ENCODE measurements at regions not wholly inside any gene's neighbourhood (a gene's known extent, or its start where the extent isn't known, plus 50 kb on each side); places are given as distances from the start of the nearest gene placed in this dataset.

- Histone ChIP-seq H3K27ac (ENCODE audit: low read depth, low read length) (no peak overlapping the region), H3K9ac (ENCODE audit: low read length) (no peak overlapping the region), H3K4me1 (ENCODE audit: control insufficient read depth, insufficient read depth, low read length) (no peaks in the 10 kb centered on the region), H3K4me3 (ENCODE audit: low read depth, low read length) (no peak overlapping the region), H3K27me3 (ENCODE audit: control insufficient read depth, insufficient read depth, low read length) (peaks cover 20% of the 10 kb centered on the region; the same call in 1 of the 2 replicates), H3K36me3 (ENCODE audit: control insufficient read depth, insufficient read depth, low read length) (no peaks in the 10 kb centered on the region), H3K9me3 (ENCODE audit: control insufficient read depth, insufficient read depth, low read depth, low read length) (peaks cover 2% of the 10 kb centered on the region; the same call in 1 of the 2 replicates)
Observed at GRCh38 chr11:71356904-71357303, 91.3 kb downstream of the DHCR7 start.

- Histone ChIP-seq H3K4me3 (ENCODE audit: low read depth, low read length) (no peak overlapping the region), H3K27ac (ENCODE audit: low read depth, low read length) (no peak overlapping the region)
Observed at GRCh38 chr11:71356280-71356876, 91.8 kb downstream of the DHCR7 start.

GRCh38 chr11:71355281-71355680 lies 92.9 kb downstream of the DHCR7 start:
- H3K4me1 ChIP-seq (ENCODE audit: control insufficient read depth, insufficient read depth, low read length), result no peaks in the 10 kb centered on the region
- H3K27ac ChIP-seq (ENCODE audit: low read depth, low read length), result no peak overlapping the region
- no peaks in the 10 kb centered on the region for H3K9me3 ChIP-seq (ENCODE audit: control insufficient read depth, insufficient read depth, low read depth, low read length)
- no peak overlapping the region for H3K9ac ChIP-seq (ENCODE audit: low read length)
- no peak overlapping the region for H3K4me3 ChIP-seq (ENCODE audit: low read depth, low read length)
- H3K27me3 ChIP-seq (ENCODE audit: control insufficient read depth, insufficient read depth, low read length), result peaks cover 17% of the 10 kb centered on the region; the same call in 1 of the 2 replicates
- H3K36me3 ChIP-seq (ENCODE audit: control insufficient read depth, insufficient read depth, low read length), result no peaks in the 10 kb centered on the region

More at GRCh38 chr11:71356280-71356876, 91.8 kb downstream of the DHCR7 start:
- H3K27me3 ChIP-seq (ENCODE audit: control insufficient read depth, insufficient read depth, low read length), result peaks cover 17% of the 10 kb centered on the region; the same call in 1 of the 2 replicates
- H3K9me3 ChIP-seq (ENCODE audit: control insufficient read depth, insufficient read depth, low read depth, low read length), result no peaks in the 10 kb centered on the region
- no peaks in the 10 kb centered on the region for H3K36me3 ChIP-seq (ENCODE audit: control insufficient read depth, insufficient read depth, low read length)
- H3K9ac ChIP-seq (ENCODE audit: low read length), result no peak overlapping the region
- H3K4me1 ChIP-seq (ENCODE audit: control insufficient read depth, insufficient read depth, low read length), result no peaks in the 10 kb centered on the region

- H3K27me3 ChIP-seq (ENCODE audit: control insufficient read depth, insufficient read depth, low read length), result peaks cover 17% of the 10 kb centered on the region; the same call in 1 of the 2 replicates
- H3K4me3 ChIP-seq (ENCODE audit: low read depth, low read length), result no peak overlapping the region
- no peaks in the 10 kb centered on the region for H3K36me3 ChIP-seq (ENCODE audit: control insufficient read depth, insufficient read depth, low read length)
- H3K9ac ChIP-seq (ENCODE audit: low read length), result no peak overlapping the region
- H3K9me3 ChIP-seq (ENCODE audit: control insufficient read depth, insufficient read depth, low read depth, low read length), result no peaks in the 10 kb centered on the region
- no peaks in the 10 kb centered on the region for H3K4me1 ChIP-seq (ENCODE audit: control insufficient read depth, insufficient read depth, low read length)
- no peak overlapping the region for H3K27ac ChIP-seq (ENCODE audit: low read depth, low read length)
Observed at GRCh38 chr11:71354394-71355105, 93.6 kb downstream of the DHCR7 start.

- no peaks in the 10 kb centered on the region; the same call in none of the 2 replicates for H3K9me3 ChIP-seq (ENCODE audit: control insufficient read depth, insufficient read depth, low read depth, low read length)
- no peak overlapping the region for H3K27ac ChIP-seq (ENCODE audit: low read depth, low read length)
- H3K4me1 ChIP-seq (ENCODE audit: control insufficient read depth, insufficient read depth, low read length), result no peaks in the 10 kb centered on the region
- peaks cover 14% of the 10 kb centered on the region; the same call in 1 of the 2 replicates for H3K27me3 ChIP-seq (ENCODE audit: control insufficient read depth, insufficient read depth, low read length)
- H3K36me3 ChIP-seq (ENCODE audit: control insufficient read depth, insufficient read depth, low read length), result no peaks in the 10 kb centered on the region
- H3K4me3 ChIP-seq (ENCODE audit: low read depth, low read length), result no peak overlapping the region
- no peak overlapping the region for H3K9ac ChIP-seq (ENCODE audit: low read length)
Observed at GRCh38 chr11:71352748-71353147, 95.4 kb downstream of the DHCR7 start.

- H3K27ac ChIP-seq (ENCODE audit: low read depth, low read length), result no peak overlapping the region
- H3K9me3 ChIP-seq (ENCODE audit: control insufficient read depth, insufficient read depth, low read depth, low read length), result peaks cover 2% of the 10 kb centered on the region
- no peak overlapping the region for H3K4me3 ChIP-seq (ENCODE audit: low read depth, low read length)
- peaks cover 9% of the 10 kb centered on the region; the same call in 1 of the 2 replicates for H3K27me3 ChIP-seq (ENCODE audit: control insufficient read depth, insufficient read depth, low read length)
- no peak overlapping the region for H3K9ac ChIP-seq (ENCODE audit: low read length)
- H3K4me1 ChIP-seq (ENCODE audit: control insufficient read depth, insufficient read depth, low read length), result no peaks in the 10 kb centered on the region
- no peaks in the 10 kb centered on the region for H3K36me3 ChIP-seq (ENCODE audit: control insufficient read depth, insufficient read depth, low read length)
Observed at GRCh38 chr11:71352226-71352625, 96.0 kb downstream of the DHCR7 start.

- Histone ChIP-seq H3K27me3 (ENCODE audit: control insufficient read depth, insufficient read depth, low read length) (peaks cover 7% of the 10 kb centered on the region; the same call in 1 of the 2 replicates), H3K27ac (ENCODE audit: low read depth, low read length) (no peak overlapping the region), H3K4me3 (ENCODE audit: low read depth, low read length) (no peak overlapping the region), H3K9me3 (ENCODE audit: control insufficient read depth, insufficient read depth, low read depth, low read length) (peaks cover 5% of the 10 kb centered on the region), H3K36me3 (ENCODE audit: control insufficient read depth, insufficient read depth, low read length) (no peaks in the 10 kb centered on the region), H3K4me1 (ENCODE audit: control insufficient read depth, insufficient read depth, low read length) (no peaks in the 10 kb centered on the region), H3K9ac (ENCODE audit: low read length) (no peak overlapping the region)
Observed at GRCh38 chr11:71349627-71350026, 97.2 kb upstream of the SHANK2 start.

- no peaks in the 10 kb centered on the region for H3K36me3 ChIP-seq (ENCODE audit: control insufficient read depth, insufficient read depth, low read length)
- H3K4me3 ChIP-seq (ENCODE audit: low read depth, low read length), result no peak overlapping the region
- H3K9me3 ChIP-seq (ENCODE audit: control insufficient read depth, insufficient read depth, low read depth, low read length), result peaks cover 5% of the 10 kb centered on the region
- H3K27me3 ChIP-seq (ENCODE audit: control insufficient read depth, insufficient read depth, low read length), result peaks cover 6% of the 10 kb centered on the region; the same call in 1 of the 2 replicates
- H3K9ac ChIP-seq (ENCODE audit: low read length), result no peak overlapping the region
- H3K27ac ChIP-seq (ENCODE audit: low read depth, low read length), result no peak overlapping the region
- H3K4me1 ChIP-seq (ENCODE audit: control insufficient read depth, insufficient read depth, low read length), result no peaks in the 10 kb centered on the region
Observed at GRCh38 chr11:71343828-71344400, 91.5 kb upstream of the SHANK2 start.

- H3K36me3 ChIP-seq (ENCODE audit: control insufficient read depth, insufficient read depth, low read length), result no peaks in the 10 kb centered on the region
- H3K27me3 ChIP-seq (ENCODE audit: control insufficient read depth, insufficient read depth, low read length), result peaks cover 3% of the 10 kb centered on the region; the same call in 1 of the 2 replicates
Observed at GRCh38 chr11:71342951-71343827, 90.8 kb upstream of the SHANK2 start.

GRCh38 chr11:71342116-71342515 lies 89.7 kb upstream of the SHANK2 start:
- H3K27me3 ChIP-seq (ENCODE audit: control insufficient read depth, insufficient read depth, low read length), result peaks cover 7% of the 10 kb centered on the region; the same call in 1 of the 2 replicates
- no peak overlapping the region for H3K4me3 ChIP-seq (ENCODE audit: low read depth, low read length)
- H3K9ac ChIP-seq (ENCODE audit: low read length), result no peak overlapping the region
- peaks cover 2% of the 10 kb centered on the region; the same call in 1 of the 2 replicates for H3K9me3 ChIP-seq (ENCODE audit: control insufficient read depth, insufficient read depth, low read depth, low read length)
- no peak overlapping the region for H3K27ac ChIP-seq (ENCODE audit: low read depth, low read length)
- H3K36me3 ChIP-seq (ENCODE audit: control insufficient read depth, insufficient read depth, low read length), result no peaks in the 10 kb centered on the region
- no peaks in the 10 kb centered on the region for H3K4me1 ChIP-seq (ENCODE audit: control insufficient read depth, insufficient read depth, low read length)

More at GRCh38 chr11:71342951-71343827, 90.8 kb upstream of the SHANK2 start:
- Histone ChIP-seq H3K9me3 (ENCODE audit: control insufficient read depth, insufficient read depth, low read depth, low read length) (peaks cover 5% of the 10 kb centered on the region), H3K9ac (ENCODE audit: low read length) (no peak overlapping the region), H3K27ac (ENCODE audit: low read depth, low read length) (no peak overlapping the region), H3K4me3 (ENCODE audit: low read depth, low read length) (no peak overlapping the region), H3K4me1 (ENCODE audit: control insufficient read depth, insufficient read depth, low read length) (no peaks in the 10 kb centered on the region)

Measured in HUES6 (cell line).